H1 (cell line): ENCODE measurements at regions not wholly inside any gene's neighbourhood (a gene's known extent, or its start where the extent isn't known, plus 50 kb on each side); places are given as distances from the start of the nearest gene placed in this dataset.

Experiments used
- CEBPB ChIP-seq: IDR thresholded peaks from 2 replicates; pipeline ENCODE4 v1.6.1; 2012; ENCODE audit warnings: low read depth, low read length
- RBBP5 ChIP-seq: IDR thresholded peaks from 2 replicates; pipeline ENCODE4 v1.7.1; 2012; ENCODE audit warnings: low read depth, mild to moderate bottlenecking, inconsistent platforms, low read length, moderate library complexity, borderline replicate concordance

- TF ChIP-seq CEBPB = no peak
- TF ChIP-seq RBBP5 = no peak
Measured at GRCh38 chr1:82214606-82215005, 413.9 kb downstream of the ADGRL2 start (continued).
